H1 (cell line): ENCODE measurements at regions not wholly inside any gene's neighbourhood (a gene's known extent, or its start where the extent isn't known, plus 50 kb on each side); places are given as distances from the start of the nearest gene placed in this dataset.

Experiments
- ASH2L ChIP-seq: fragments of 200-600, 300-600 bp; sonication (generic); IDR thresholded peaks from one replicate; pipeline ENCODE4 v1.7.1; 2017; ENCODE audit warnings: low read length
- CEBPB ChIP-seq: IDR thresholded peaks from 2 replicates; pipeline ENCODE4 v1.6.1; 2012; ENCODE audit warnings: low read depth, low read length
- CHD1 ChIP-seq: IDR thresholded peaks from 2 replicates; pipeline ENCODE4 v1.6.1; 2012; ENCODE audit warnings: low read depth, low read length, improper control_type of control experiment
- GTF2F1 ChIP-seq: IDR thresholded peaks from 2 replicates; pipeline ENCODE4 v1.6.1; 2012; ENCODE audit warnings: low read depth, low read length, improper control_type of control experiment, borderline replicate concordance
- PHF8 ChIP-seq: fragments of 200-600 bp; sonication (generic); conservative IDR thresholded peaks from 2 replicates; pipeline ENCODE4 v1.7.1; 2012; ENCODE audit warnings: low read depth, mild to moderate bottlenecking, inconsistent platforms, low read length, moderate library complexity
- POLR2AphosphoS5 ChIP-seq: IDR thresholded peaks from 2 replicates; pipeline ENCODE4 v1.6.1; 2011; ENCODE audit warnings: low read depth, low read length
- RAD21 ChIP-seq, 2 experiments: IDR thresholded peaks in 1 of 2; conservative IDR thresholded peaks in 1 of 2; 2 replicates each; pipeline ENCODE4 v1.6.1; 2011; ENCODE audit warnings: low read depth in 2 of 2, low read length in 2 of 2, improper control_type of control experiment in 1 of 2, inconsistent platforms in 1 of 2, mild to moderate bottlenecking in 1 of 2, moderate library complexity in 1 of 2
- RBBP5 ChIP-seq: IDR thresholded peaks from 2 replicates; pipeline ENCODE4 v1.7.1; 2012; ENCODE audit warnings: low read depth, mild to moderate bottlenecking, inconsistent platforms, low read length, moderate library complexity, borderline replicate concordance
- SAP30 ChIP-seq: fragments of 300-600 bp; sonication (generic); IDR thresholded peaks from 2 replicates; pipeline ENCODE4 v1.7.1; 2012; ENCODE audit warnings: low read length, moderate library complexity, mild to moderate bottlenecking, inconsistent platforms; ENCODE audit not compliant: insufficient read depth, insufficient replicate concordance
- TF ChIP-seq, protein P1 (sequence below): IDR thresholded peaks from 2 replicates; pipeline ENCODE4 v1.6.1; 2011; ENCODE audit warnings: low read depth, mild to moderate bottlenecking, low read length; ENCODE audit not compliant: insufficient read depth
- TF ChIP-seq, protein P2 (sequence below), 3 experiments: IDR thresholded peaks; 1 replicate in 2 of 3; 2 replicates in 1 of 3; pipeline versions ENCODE4 v1.5.1 to v1.6.1; 2011; ENCODE audit warnings: low read length in 3 of 3, mild to moderate bottlenecking in 3 of 3, inconsistent platforms in 2 of 3, low read depth in 1 of 3, moderate library complexity in 1 of 3; ENCODE audit not compliant: insufficient read depth in 1 of 3; ENCODE audit errors: control extremely low read depth in 1 of 3
- TF ChIP-seq, protein P3 (sequence below): IDR thresholded peaks from 2 replicates; pipeline ENCODE4 v1.6.1; 2012; ENCODE audit warnings: low read length, inconsistent platforms

DNA sequence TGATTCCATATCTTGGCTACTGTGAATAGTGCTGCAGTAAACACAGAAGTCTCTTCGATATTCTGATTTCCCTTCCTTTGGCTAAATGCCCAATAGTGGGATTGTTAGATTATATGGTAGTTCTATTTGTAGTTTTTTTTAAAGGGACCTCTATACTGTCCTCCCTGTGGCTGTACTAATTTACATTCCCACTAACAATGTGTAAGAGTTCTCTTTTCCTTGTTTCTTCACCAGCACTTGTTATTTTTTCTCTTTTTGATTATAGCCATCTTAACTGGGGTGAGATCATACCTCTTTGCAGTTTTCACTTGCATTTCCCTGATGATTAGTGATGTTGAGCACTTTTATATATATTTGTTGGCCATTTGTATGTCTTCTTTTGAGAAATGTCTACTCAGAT is 102.0 kb downstream of the CARTPT start:
- TF ChIP-seq, protein P1, sequence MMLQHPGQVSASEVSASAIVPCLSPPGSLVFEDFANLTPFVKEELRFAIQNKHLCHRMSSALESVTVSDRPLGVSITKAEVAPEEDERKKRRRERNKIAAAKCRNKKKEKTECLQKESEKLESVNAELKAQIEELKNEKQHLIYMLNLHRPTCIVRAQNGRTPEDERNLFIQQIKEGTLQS = no peak
- TF ChIP-seq, protein P2, sequence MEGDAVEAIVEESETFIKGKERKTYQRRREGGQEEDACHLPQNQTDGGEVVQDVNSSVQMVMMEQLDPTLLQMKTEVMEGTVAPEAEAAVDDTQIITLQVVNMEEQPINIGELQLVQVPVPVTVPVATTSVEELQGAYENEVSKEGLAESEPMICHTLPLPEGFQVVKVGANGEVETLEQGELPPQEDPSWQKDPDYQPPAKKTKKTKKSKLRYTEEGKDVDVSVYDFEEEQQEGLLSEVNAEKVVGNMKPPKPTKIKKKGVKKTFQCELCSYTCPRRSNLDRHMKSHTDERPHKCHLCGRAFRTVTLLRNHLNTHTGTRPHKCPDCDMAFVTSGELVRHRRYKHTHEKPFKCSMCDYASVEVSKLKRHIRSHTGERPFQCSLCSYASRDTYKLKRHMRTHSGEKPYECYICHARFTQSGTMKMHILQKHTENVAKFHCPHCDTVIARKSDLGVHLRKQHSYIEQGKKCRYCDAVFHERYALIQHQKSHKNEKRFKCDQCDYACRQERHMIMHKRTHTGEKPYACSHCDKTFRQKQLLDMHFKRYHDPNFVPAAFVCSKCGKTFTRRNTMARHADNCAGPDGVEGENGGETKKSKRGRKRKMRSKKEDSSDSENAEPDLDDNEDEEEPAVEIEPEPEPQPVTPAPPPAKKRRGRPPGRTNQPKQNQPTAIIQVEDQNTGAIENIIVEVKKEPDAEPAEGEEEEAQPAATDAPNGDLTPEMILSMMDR (IDR thresholded peaks at IDR 0.05; ENCODE audit: control extremely low read depth in 1 of 3, insufficient read depth in 1 of 3, low read depth in 1 of 3, low read length in 3 of 3) = no peak
- no peak for TF ChIP-seq ASH2L
- no peak for TF ChIP-seq GTF2F1
- no peak for TF ChIP-seq CHD1
- TF ChIP-seq RBBP5 = no peak
- no peak for TF ChIP-seq SAP30
- no peak for TF ChIP-seq POLR2AphosphoS5
- no peak for TF ChIP-seq PHF8
- no peak for TF ChIP-seq RAD21 (IDR thresholded peaks at IDR 0.05 in 1 of 2, conservative IDR thresholded peaks at IDR 0.05 in 1 of 2; ENCODE audit: low read depth in 2 of 2, low read length in 2 of 2)
- TF ChIP-seq CEBPB = no peak
- TF ChIP-seq, protein P3, sequence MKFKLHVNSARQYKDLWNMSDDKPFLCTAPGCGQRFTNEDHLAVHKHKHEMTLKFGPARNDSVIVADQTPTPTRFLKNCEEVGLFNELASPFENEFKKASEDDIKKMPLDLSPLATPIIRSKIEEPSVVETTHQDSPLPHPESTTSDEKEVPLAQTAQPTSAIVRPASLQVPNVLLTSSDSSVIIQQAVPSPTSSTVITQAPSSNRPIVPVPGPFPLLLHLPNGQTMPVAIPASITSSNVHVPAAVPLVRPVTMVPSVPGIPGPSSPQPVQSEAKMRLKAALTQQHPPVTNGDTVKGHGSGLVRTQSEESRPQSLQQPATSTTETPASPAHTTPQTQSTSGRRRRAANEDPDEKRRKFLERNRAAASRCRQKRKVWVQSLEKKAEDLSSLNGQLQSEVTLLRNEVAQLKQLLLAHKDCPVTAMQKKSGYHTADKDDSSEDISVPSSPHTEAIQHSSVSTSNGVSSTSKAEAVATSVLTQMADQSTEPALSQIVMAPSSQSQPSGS = no peak
